Neural crest cell (in vitro differentiated cells): ENCODE measurements at regions not wholly inside any gene's neighbourhood (a gene's known extent, or its start where the extent isn't known, plus 50 kb on each side); places are given as distances from the start of the nearest gene placed in this dataset.

Experiments
- DNase-seq: peaks from one replicate; pipeline ENCODE4 v3.0.0; 2021; ENCODE audit warnings: low read depth, mixed read lengths, low spot score
- H3K27ac Mint-ChIP-seq: one replicate; pipeline ENCODE4 v1.8.0; 2021; ENCODE audit warnings: mild to moderate bottlenecking, mixed read lengths; ENCODE audit not compliant: unreplicated experiment
- H3K27me3 Mint-ChIP-seq: 2 replicates; pipeline ENCODE4 v1.8.0; 2021; ENCODE audit warnings: low read depth, mild to moderate bottlenecking, mixed read lengths
- H3K36me3 Mint-ChIP-seq: 2 replicates; pipeline ENCODE4 v1.8.0; 2021; ENCODE audit warnings: low read depth, mild to moderate bottlenecking, mixed read lengths
- H3K4me1 Mint-ChIP-seq: 2 replicates; pipeline ENCODE4 v1.8.0; 2021; ENCODE audit warnings: mixed read lengths
- H3K4me3 Mint-ChIP-seq: one replicate; pipeline ENCODE4 v1.8.0; 2021; ENCODE audit warnings: mild to moderate bottlenecking, mixed read lengths
- H3K9me3 Mint-ChIP-seq: 2 replicates; pipeline ENCODE4 v1.8.0; 2021; ENCODE audit warnings: mixed read lengths
- CTCF ChIP-seq: fragments of 200-600 bp; sonication (generic); conservative IDR thresholded peaks from 2 replicates; pipeline ENCODE4 v1.5.0; 2021; ENCODE audit warnings: antibody characterized with exemption, mild to moderate bottlenecking

DNA sequence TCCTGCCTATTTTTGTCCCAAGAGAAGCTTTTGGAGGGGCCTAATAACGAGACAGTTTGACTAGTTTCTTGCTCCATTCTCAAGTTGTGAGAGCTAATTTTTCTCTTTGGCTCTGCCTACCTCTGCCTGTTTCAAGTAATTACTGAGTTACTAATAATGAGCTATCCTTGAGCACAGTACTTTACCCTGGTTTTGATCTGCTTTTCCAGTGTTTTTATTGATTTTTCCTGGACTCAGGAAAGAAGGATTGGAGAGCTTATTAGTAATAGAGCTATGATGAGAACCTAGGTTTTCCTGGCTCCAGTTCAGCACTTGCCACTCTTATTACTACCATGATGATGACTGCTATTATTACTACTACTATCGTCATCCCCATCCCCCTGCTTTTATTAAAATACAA, 106.7 kb downstream of the HS3ST3B1 start:
- Mint-ChIP-seq H3K4me1 (no peaks in the 10 kb centered on the region), H3K4me3 (no peak overlapping the region), H3K27me3 (no peaks in the 10 kb centered on the region), H3K27ac (no peak overlapping the region), H3K9me3 (peaks cover 9% of the 10 kb centered on the region), H3K36me3 (no peaks in the 10 kb centered on the region)
- no peak for TF ChIP-seq CTCF
- no peak for DNase-seq

DNA sequence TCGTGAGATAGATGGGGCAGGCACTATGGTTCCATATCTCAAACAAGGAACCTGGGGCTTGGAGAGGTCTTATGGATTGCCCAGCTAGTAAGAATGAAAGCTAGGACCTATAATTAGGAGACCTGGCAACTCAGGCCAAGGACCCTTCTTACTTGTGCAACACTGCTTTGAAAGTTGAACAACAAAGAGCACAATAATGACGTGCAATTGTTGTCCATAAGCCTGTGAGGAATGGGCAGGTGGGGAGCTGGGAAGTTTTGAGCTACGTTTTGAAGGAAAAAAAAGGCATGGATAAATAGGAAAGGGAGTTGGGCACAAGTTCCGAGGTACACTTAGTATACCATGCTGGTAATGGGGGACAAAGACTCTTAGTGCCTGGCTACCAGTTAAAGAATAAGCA, 104.3 kb downstream of the HS3ST3B1 start:
- no peak overlapping the region for H3K4me3 Mint-ChIP-seq
- H3K9me3 Mint-ChIP-seq = peaks cover 8% of the 10 kb centered on the region
- peak overlapping the region; percentile 38 for H3K27ac Mint-ChIP-seq
- H3K36me3 Mint-ChIP-seq = no peaks in the 10 kb centered on the region
- no peak for DNase-seq
- H3K27me3 Mint-ChIP-seq = no peaks in the 10 kb centered on the region
- H3K4me1 Mint-ChIP-seq = no peaks in the 10 kb centered on the region
- no peak for TF ChIP-seq CTCF
